ENCODE measurements at regions not wholly inside any gene's neighbourhood (a gene's known extent, or its start where the extent isn't known, plus 50 kb on each side); places are given as distances from the start of the nearest gene placed in this dataset.

DNA sequence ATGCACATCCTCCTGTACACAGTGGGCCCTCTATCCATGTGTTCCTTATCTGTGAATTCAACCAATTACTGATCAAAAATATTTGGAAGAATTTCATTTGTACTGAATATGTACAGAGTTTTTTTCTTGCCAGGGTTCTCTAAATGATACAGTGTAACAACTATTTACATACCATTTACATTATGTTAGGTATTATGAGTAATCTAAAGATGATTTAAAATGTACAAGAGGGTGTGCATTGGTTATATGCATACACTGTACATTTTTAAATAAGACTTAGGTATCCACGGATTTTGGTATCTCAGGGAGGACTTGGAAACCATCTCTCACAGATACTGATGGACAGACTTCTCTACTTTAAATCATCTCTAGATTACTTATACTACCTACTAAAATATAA, 1333.9 kb downstream of the PCDH18 start:
- TF ChIP-seq, protein P1, sequence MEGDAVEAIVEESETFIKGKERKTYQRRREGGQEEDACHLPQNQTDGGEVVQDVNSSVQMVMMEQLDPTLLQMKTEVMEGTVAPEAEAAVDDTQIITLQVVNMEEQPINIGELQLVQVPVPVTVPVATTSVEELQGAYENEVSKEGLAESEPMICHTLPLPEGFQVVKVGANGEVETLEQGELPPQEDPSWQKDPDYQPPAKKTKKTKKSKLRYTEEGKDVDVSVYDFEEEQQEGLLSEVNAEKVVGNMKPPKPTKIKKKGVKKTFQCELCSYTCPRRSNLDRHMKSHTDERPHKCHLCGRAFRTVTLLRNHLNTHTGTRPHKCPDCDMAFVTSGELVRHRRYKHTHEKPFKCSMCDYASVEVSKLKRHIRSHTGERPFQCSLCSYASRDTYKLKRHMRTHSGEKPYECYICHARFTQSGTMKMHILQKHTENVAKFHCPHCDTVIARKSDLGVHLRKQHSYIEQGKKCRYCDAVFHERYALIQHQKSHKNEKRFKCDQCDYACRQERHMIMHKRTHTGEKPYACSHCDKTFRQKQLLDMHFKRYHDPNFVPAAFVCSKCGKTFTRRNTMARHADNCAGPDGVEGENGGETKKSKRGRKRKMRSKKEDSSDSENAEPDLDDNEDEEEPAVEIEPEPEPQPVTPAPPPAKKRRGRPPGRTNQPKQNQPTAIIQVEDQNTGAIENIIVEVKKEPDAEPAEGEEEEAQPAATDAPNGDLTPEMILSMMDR (IDR thresholded peaks at IDR 0.05) = no peak
- no peak for TF ChIP-seq POLR2AphosphoS5 (IDR thresholded peaks at IDR 0.05)
- TF ChIP-seq POLR2A (IDR thresholded peaks at IDR 0.05) = no peak
